ENCODE measurements at regions not wholly inside any gene's neighbourhood (a gene's known extent, or its start where the extent isn't known, plus 50 kb on each side); places are given as distances from the start of the nearest gene placed in this dataset.

GRCh38 chr1:38565020-38565491 is 294.5 kb downstream of the RRAGC start:
- TF ChIP-seq, protein P1, sequence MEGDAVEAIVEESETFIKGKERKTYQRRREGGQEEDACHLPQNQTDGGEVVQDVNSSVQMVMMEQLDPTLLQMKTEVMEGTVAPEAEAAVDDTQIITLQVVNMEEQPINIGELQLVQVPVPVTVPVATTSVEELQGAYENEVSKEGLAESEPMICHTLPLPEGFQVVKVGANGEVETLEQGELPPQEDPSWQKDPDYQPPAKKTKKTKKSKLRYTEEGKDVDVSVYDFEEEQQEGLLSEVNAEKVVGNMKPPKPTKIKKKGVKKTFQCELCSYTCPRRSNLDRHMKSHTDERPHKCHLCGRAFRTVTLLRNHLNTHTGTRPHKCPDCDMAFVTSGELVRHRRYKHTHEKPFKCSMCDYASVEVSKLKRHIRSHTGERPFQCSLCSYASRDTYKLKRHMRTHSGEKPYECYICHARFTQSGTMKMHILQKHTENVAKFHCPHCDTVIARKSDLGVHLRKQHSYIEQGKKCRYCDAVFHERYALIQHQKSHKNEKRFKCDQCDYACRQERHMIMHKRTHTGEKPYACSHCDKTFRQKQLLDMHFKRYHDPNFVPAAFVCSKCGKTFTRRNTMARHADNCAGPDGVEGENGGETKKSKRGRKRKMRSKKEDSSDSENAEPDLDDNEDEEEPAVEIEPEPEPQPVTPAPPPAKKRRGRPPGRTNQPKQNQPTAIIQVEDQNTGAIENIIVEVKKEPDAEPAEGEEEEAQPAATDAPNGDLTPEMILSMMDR (IDR thresholded peaks at IDR 0.05), result no peak
- no peak for DNase-seq (ENCODE audit: low spot score)
- no peaks in the 10 kb centered on the region for H3K9me3 ChIP-seq
- no peak for ATAC-seq (ENCODE audit: insufficient number of reproducible peaks, low FRiP score, low read depth)
- H3K4me1 ChIP-seq (ENCODE audit: control insufficient read depth in 1 of 2, low read depth in 2 of 2), result peaks cover 3 to 8% of the 10 kb centered on the region in 2 donors
- no peak overlapping the region for H3K27ac ChIP-seq
- no peaks in the 10 kb centered on the region for H3K36me3 ChIP-seq
- H3K27me3 ChIP-seq (replicated peaks; ENCODE audit: insufficient read depth), result no peaks in the 10 kb centered on the region
- H3K4me3 ChIP-seq, result no peak overlapping the region

GRCh38 chr1:38563942-38564735 is 295.4 kb downstream of the RRAGC start:
- no peaks in the 10 kb centered on the region for H3K36me3 ChIP-seq
- no peak overlapping the region for H3K27ac ChIP-seq
- H3K9me3 ChIP-seq, result no peaks in the 10 kb centered on the region
- H3K4me3 ChIP-seq, result no peak overlapping the region
- H3K27me3 ChIP-seq (replicated peaks; ENCODE audit: insufficient read depth), result no peaks in the 10 kb centered on the region
- TF ChIP-seq, protein P1 (IDR thresholded peaks at IDR 0.05), result no peak
- ATAC-seq (ENCODE audit: insufficient number of reproducible peaks, low FRiP score, low read depth) (no peak), DNase-seq (ENCODE audit: low spot score) (no peak)
- H3K4me1 ChIP-seq (ENCODE audit: control insufficient read depth in 1 of 2, low read depth in 2 of 2), result peaks cover 6 to 10% of the 10 kb centered on the region in 2 donors

GRCh38 chr1:38561725-38562124 is 297.8 kb downstream of the RRAGC start:
- Histone ChIP-seq H3K27ac (no peak overlapping the region), H3K27me3 (replicated peaks; ENCODE audit: insufficient read depth) (no peaks in the 10 kb centered on the region), H3K4me3 (no peak overlapping the region), H3K36me3 (no peaks in the 10 kb centered on the region), H3K9me3 (no peaks in the 10 kb centered on the region), H3K4me1 (ENCODE audit: control insufficient read depth in 1 of 2, low read depth in 2 of 2) (peaks cover 6 to 10% of the 10 kb centered on the region in 2 donors)
- TF ChIP-seq, protein P1 (IDR thresholded peaks at IDR 0.05), result no peak
- DNase-seq (ENCODE audit: low spot score), result no peak
- ATAC-seq (ENCODE audit: insufficient number of reproducible peaks, low FRiP score, low read depth), result no peak

DNA sequence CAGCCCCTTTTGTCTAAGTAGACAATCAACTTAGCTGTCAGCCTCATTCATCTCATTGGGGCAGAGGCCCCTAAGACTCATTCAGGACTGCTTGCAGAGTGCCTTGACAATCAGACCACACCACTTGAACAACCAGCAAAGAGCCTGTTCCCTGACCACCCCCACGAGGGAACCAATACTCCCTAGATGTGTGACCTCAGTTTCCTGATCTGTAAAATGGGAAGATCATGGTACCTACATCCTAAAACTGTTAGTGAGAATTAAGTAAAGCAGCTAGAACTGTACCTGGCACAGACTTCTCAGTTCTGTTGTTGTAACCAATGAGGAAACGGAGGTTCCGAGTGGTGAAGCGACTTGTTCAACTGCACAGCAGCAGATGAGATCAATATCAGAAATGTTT is 298.5 kb downstream of the RRAGC start:
- DNase-seq (ENCODE audit: low spot score) (no peak), ATAC-seq (ENCODE audit: insufficient number of reproducible peaks, low FRiP score, low read depth) (no peak)
- no peak overlapping the region for H3K27ac ChIP-seq
- H3K4me1 ChIP-seq (ENCODE audit: control insufficient read depth in 1 of 2, low read depth in 2 of 2), result peaks cover 6 to 10% of the 10 kb centered on the region in 2 donors
- H3K27me3 ChIP-seq (replicated peaks; ENCODE audit: insufficient read depth), result no peaks in the 10 kb centered on the region
- H3K9me3 ChIP-seq, result no peaks in the 10 kb centered on the region
- H3K4me3 ChIP-seq, result no peak overlapping the region
- H3K36me3 ChIP-seq, result no peaks in the 10 kb centered on the region
- TF ChIP-seq, protein P1 (IDR thresholded peaks at IDR 0.05), result no peak

GRCh38 chr1:38560457-38560856 is 299.1 kb downstream of the RRAGC start:
- H3K4me3 ChIP-seq, result no peak overlapping the region
- no peak for ATAC-seq (ENCODE audit: insufficient number of reproducible peaks, low FRiP score, low read depth)
- DNase-seq (ENCODE audit: low spot score), result no peak
- no peaks in the 10 kb centered on the region for H3K36me3 ChIP-seq
- no peak overlapping the region for H3K27ac ChIP-seq
- H3K9me3 ChIP-seq, result no peaks in the 10 kb centered on the region
- no peaks in the 10 kb centered on the region for H3K27me3 ChIP-seq (replicated peaks; ENCODE audit: insufficient read depth)
- TF ChIP-seq, protein P1 (IDR thresholded peaks at IDR 0.05), result no peak
- H3K4me1 ChIP-seq (ENCODE audit: control insufficient read depth in 1 of 2, low read depth in 2 of 2), result peaks cover 6 to 10% of the 10 kb centered on the region in 2 donors

All from thoracic aorta (tissue), 2 donors.